MCF 10A (cell line): ENCODE measurements at regions not wholly inside any gene's neighbourhood (a gene's known extent, or its start where the extent isn't known, plus 50 kb on each side); places are given as distances from the start of the nearest gene placed in this dataset.

Experiments used
- BruUV-seq: library from RNA; stranded (reverse); fragments of 400-500 nt; replicated peaks from 2 replicates; lab custom pipeline; 2021; lab: Mats Ljungman, UMichigan
- CTCF ChIA-PET: fragments of 300-600 bp; sonication (Branson Sonifier 250); formaldehyde crosslinking; extraction: SDS; loops from one replicate; lab custom pipeline; 2021; ENCODE audit warnings: antibody characterized with exemption, inconsistent platforms; lab: Yijun Ruan, JAX
- POLR2A ChIA-PET: fragments of 300-600, 350-650 bp; sonication (Branson Sonifier 250); formaldehyde crosslinking; extraction: SDS; loops from one replicate; lab custom pipeline; 2020; ENCODE audit warnings: antibody characterized with exemption, inconsistent platforms; lab: Yijun Ruan, JAX
- DNase-seq: peaks from one replicate; pipeline ENCODE4 v3.0.0-alpha.2; 2018; ENCODE audit not compliant: unreplicated experiment
- H3K27ac Mint-ChIP-seq: one replicate; pipeline ENCODE4 v1.8.0; 2022; ENCODE audit warnings: mild to moderate bottlenecking, low read depth, mixed read lengths; ENCODE audit not compliant: unreplicated experiment
- H3K27me3 Mint-ChIP-seq: one replicate; pipeline ENCODE4 v1.8.0; 2022; ENCODE audit warnings: mixed read lengths; ENCODE audit not compliant: insufficient read depth, unreplicated experiment
- H3K36me3 Mint-ChIP-seq: one replicate; pipeline ENCODE4 v1.8.0; 2022; ENCODE audit warnings: mild to moderate bottlenecking, moderate library complexity, mixed read lengths; ENCODE audit not compliant: insufficient read depth, unreplicated experiment
- H3K4me1 Mint-ChIP-seq: one replicate; pipeline ENCODE4 v1.8.0; 2022; ENCODE audit warnings: mixed read lengths; ENCODE audit not compliant: insufficient read depth, unreplicated experiment
- H3K4me3 Mint-ChIP-seq: one replicate; pipeline ENCODE4 v1.8.0; 2022; ENCODE audit warnings: mild to moderate bottlenecking, moderate library complexity, mixed read lengths; ENCODE audit not compliant: unreplicated experiment
- H3K9me3 Mint-ChIP-seq: one replicate; pipeline ENCODE4 v1.8.0; 2022; ENCODE audit warnings: mixed read lengths; ENCODE audit not compliant: unreplicated experiment
- intact Hi-C: fragments of 100-400 bp; cut with micrococcal nuclease; formaldehyde crosslinking; loops from 2 replicates; pipeline ENCODE4 v1.14.1; 2022
- TF ChIP-seq, protein P1 (sequence below): fragments of 200-600 bp; IDR thresholded peaks from one replicate; pipeline ENCODE4 v1.8.0; 2022; ENCODE audit warnings: antibody characterized with exemption, mild to moderate bottlenecking; ENCODE audit not compliant: unreplicated experiment

DNA sequence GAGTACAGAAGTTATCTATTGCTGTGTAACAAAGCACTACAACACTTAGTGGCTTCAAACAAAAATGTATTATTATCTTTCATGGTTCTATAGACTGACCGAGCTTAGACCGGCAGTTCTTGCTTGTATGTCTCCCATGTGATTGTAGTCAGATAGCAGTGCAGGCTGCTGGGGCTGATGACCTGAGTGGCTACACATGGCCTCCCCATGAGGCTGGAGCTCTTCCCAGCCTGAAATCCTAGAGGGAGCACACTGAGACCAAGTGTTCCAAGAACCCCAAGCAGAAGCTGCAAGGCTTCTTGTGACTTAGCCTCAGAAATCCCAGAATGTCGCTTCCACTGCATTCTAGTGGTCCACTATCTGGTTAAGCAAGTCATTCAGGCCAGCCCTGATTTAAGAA lies 141.2 kb upstream of the TLE3 start:
- ChIA-PET CTCF (interaction anchor here (0.5 to 1.4 kb wide), 3 partner anchors 12 to 138 kb away, joined by 3 to 4 read pairs (median 4); no protein-coding TSS in a partner anchor), POLR2A (interaction anchor here (0.8 kb wide), 1 partner anchor 12 kb away, joined by 3 read pairs; no protein-coding TSS in a partner anchor)
- TF ChIP-seq, protein P1, sequence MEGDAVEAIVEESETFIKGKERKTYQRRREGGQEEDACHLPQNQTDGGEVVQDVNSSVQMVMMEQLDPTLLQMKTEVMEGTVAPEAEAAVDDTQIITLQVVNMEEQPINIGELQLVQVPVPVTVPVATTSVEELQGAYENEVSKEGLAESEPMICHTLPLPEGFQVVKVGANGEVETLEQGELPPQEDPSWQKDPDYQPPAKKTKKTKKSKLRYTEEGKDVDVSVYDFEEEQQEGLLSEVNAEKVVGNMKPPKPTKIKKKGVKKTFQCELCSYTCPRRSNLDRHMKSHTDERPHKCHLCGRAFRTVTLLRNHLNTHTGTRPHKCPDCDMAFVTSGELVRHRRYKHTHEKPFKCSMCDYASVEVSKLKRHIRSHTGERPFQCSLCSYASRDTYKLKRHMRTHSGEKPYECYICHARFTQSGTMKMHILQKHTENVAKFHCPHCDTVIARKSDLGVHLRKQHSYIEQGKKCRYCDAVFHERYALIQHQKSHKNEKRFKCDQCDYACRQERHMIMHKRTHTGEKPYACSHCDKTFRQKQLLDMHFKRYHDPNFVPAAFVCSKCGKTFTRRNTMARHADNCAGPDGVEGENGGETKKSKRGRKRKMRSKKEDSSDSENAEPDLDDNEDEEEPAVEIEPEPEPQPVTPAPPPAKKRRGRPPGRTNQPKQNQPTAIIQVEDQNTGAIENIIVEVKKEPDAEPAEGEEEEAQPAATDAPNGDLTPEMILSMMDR: no peak
- H3K4me1 Mint-ChIP-seq: peaks cover 25% of the 10 kb centered on the region
- H3K36me3 Mint-ChIP-seq: no peaks in the 10 kb centered on the region
- H3K4me3 Mint-ChIP-seq: no peak overlapping the region
- no TSS peak for BruUV-seq
- H3K27ac Mint-ChIP-seq: no peak overlapping the region
- no peak for DNase-seq
- H3K9me3 Mint-ChIP-seq: no peaks in the 10 kb centered on the region
- intact Hi-C loops: no loop called here
- H3K27me3 Mint-ChIP-seq: no peaks in the 10 kb centered on the region

DNA sequence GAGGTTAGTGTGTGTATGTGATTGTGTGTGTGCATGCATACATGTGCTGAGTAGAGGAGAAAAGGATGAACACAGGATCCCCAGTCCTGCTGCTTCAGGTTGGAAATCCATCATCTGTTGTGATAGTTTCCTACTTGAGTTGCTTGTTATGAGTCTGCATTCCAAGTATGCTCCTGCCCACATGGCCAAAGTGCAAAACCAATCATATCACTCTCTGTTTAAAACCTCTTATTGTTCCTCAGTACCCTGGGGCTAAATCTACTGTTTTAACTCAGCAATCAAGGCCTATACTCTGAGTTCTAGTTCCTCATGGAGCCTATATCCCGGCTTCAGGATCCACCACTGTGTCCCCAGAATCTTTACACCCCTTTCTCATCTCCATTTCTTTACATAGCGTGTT lies 139.9 kb upstream of the TLE3 start:
- Mint-ChIP-seq H3K4me3 (no peak overlapping the region), H3K9me3 (peaks cover 2% of the 10 kb centered on the region), H3K27ac (peak overlapping the region; percentile 75), H3K27me3 (no peaks in the 10 kb centered on the region), H3K36me3 (no peaks in the 10 kb centered on the region), H3K4me1 (peaks cover 23% of the 10 kb centered on the region)
- TF ChIP-seq, protein P1: no peak
- intact Hi-C loops: no loop called here
- POLR2A ChIA-PET: interaction anchor here (0.6 kb wide), 1 partner anchor 932 kb away, joined by 3 read pairs; no protein-coding TSS in a partner anchor
- no TSS peak for BruUV-seq
- no peak for DNase-seq
- CTCF ChIA-PET: no interaction called here

DNA sequence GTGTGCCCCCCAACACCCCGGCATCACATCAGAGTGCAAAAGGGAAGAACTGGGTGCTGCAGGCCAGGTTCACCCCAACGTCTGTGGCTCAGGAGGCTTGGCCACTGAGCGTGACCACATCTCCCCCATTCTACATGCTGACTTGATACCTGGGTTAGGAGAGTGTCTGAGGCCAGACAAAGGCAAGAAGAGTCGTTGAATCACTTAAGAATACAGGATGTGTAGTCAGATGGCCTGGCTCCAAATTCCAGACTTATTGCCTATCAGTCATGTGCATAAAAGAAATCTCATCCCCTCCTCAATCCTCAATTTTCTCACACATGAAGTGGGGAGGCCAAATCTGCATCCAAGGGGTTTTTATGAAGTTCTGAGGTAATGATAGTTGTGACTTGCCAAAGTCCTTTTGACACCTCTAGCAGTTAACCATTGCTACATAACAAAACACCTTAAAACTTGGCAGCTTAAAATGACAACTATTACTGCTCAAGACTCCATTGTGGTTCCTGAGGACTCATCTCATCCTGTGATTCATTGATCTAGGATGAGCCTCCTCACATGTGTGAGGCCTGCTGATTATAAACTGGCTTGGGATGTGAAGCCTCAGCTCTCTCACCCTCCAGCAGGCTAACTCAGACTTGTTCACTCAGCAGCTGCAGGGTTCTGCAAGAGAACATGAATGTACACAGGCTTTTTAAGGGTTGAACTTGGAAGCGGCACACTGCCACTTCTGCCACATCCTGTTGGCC lies 138.8 kb upstream of the TLE3 start:
- no peaks in the 10 kb centered on the region for H3K27me3 Mint-ChIP-seq
- no TSS peak for BruUV-seq
- peaks cover 23% of the 10 kb centered on the region for H3K4me1 Mint-ChIP-seq
- ChIA-PET CTCF (interaction anchor here (0.6 kb wide), 1 partner anchor 519 kb away, joined by 3 read pairs; no protein-coding TSS in a partner anchor), POLR2A (interaction anchor here (1.1 kb wide), 1 partner anchor 40 kb away, joined by 3 read pairs; no protein-coding TSS in a partner anchor)
- H3K9me3 Mint-ChIP-seq: peaks cover 13% of the 10 kb centered on the region
- no peak overlapping the region for H3K27ac Mint-ChIP-seq
- peak; percentile 60 for DNase-seq
- no peaks in the 10 kb centered on the region for H3K36me3 Mint-ChIP-seq
- no peak overlapping the region for H3K4me3 Mint-ChIP-seq
- TF ChIP-seq, protein P1: no peak
- intact Hi-C loops: no loop called here

DNA sequence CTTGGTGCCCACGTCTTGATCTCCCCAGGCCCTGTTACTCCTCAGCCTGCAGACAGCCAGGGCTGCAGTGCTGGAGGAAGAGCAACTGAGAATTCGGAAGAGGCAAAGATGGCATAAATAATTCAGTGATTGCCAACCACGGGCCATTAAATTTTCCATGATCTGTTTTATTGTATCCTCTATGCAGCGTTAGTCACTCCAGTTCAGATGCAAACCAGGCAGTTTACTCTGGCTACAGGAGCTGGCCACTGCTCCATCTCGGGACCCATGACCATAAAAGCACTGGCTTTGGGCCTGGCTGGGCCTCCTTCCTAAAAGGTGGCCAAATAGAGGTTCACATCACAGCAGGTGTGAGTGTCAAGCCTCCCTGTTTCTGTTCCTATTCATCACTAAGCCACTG lies 137.6 kb upstream of the TLE3 start:
- DNase-seq: no peak
- Mint-ChIP-seq H3K36me3 (no peaks in the 10 kb centered on the region), H3K4me1 (peaks cover 23% of the 10 kb centered on the region), H3K27me3 (no peaks in the 10 kb centered on the region), H3K27ac (no peak overlapping the region), H3K4me3 (no peak overlapping the region), H3K9me3 (peaks cover 16% of the 10 kb centered on the region)
- POLR2A ChIA-PET: no interaction called here
- TF ChIP-seq, protein P1: no peak
- intact Hi-C loops: no loop called here
- CTCF ChIA-PET: interaction anchor here (0.5 kb wide), 1 partner anchor 73 kb away, joined by 3 read pairs; no protein-coding TSS in a partner anchor
- no TSS peak for BruUV-seq
